Endothelial cell of umbilical vein (primary cell): ENCODE measurements at regions not wholly inside any gene's neighbourhood (a gene's known extent, or its start where the extent isn't known, plus 50 kb on each side); places are given as distances from the start of the nearest gene placed in this dataset.

Source experiments
- TF ChIP-seq, protein P1 (sequence below), 2 donors: IDR thresholded peaks; 1 replicate in 1 of 2; 2 replicates in 1 of 2; pipeline ENCODE4 v1.5.1; 2011; ENCODE audit warnings: low read length in 2 of 2, mild to moderate bottlenecking in 2 of 2, moderate library complexity in 2 of 2, control low read depth in 1 of 2, inconsistent platforms in 1 of 2, low read depth in 1 of 2; ENCODE audit not compliant: insufficient read depth in 1 of 2; ENCODE audit errors: extremely low read depth in 1 of 2
- TF ChIP-seq, protein P2 (sequence below): IDR thresholded peaks from 2 replicates; pipeline ENCODE4 v1.6.1; 2011; ENCODE audit not compliant: insufficient read depth, insufficient read length

DNA sequence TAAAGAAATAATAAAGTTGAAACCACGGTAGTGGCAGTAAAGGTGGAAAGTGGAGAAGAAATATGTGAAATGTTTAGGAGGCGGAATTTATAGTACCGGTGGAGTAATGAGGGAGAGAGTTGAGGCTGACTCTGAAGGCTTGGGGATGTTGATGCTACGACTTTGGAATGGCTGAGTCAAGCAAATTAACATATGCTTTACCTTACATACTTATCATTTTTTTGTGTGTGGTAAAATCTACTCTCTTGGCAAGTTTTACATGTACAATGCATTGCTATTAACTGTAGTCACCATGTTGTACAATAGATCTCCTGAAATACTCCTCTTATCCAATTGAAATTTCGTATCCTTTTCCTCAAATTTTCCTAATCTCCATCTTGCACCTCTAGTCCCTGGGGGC, 179.0 kb downstream of the TAF11L14 start:
- TF ChIP-seq, protein P1, sequence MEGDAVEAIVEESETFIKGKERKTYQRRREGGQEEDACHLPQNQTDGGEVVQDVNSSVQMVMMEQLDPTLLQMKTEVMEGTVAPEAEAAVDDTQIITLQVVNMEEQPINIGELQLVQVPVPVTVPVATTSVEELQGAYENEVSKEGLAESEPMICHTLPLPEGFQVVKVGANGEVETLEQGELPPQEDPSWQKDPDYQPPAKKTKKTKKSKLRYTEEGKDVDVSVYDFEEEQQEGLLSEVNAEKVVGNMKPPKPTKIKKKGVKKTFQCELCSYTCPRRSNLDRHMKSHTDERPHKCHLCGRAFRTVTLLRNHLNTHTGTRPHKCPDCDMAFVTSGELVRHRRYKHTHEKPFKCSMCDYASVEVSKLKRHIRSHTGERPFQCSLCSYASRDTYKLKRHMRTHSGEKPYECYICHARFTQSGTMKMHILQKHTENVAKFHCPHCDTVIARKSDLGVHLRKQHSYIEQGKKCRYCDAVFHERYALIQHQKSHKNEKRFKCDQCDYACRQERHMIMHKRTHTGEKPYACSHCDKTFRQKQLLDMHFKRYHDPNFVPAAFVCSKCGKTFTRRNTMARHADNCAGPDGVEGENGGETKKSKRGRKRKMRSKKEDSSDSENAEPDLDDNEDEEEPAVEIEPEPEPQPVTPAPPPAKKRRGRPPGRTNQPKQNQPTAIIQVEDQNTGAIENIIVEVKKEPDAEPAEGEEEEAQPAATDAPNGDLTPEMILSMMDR (IDR thresholded peaks at IDR 0.05; ENCODE audit: extremely low read depth in 1 of 2, insufficient read depth in 1 of 2, low read depth in 1 of 2, low read length in 2 of 2) = no peak
- TF ChIP-seq, protein P2, sequence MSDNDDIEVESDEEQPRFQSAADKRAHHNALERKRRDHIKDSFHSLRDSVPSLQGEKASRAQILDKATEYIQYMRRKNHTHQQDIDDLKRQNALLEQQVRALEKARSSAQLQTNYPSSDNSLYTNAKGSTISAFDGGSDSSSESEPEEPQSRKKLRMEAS = no peak
